T47D (cell line): ENCODE measurements at regions not wholly inside any gene's neighbourhood (a gene's known extent, or its start where the extent isn't known, plus 50 kb on each side); places are given as distances from the start of the nearest gene placed in this dataset.
"Not testable (repeated sequence)": the region's sequence is repeated elsewhere in the genome, so short reads cannot be mapped to it uniquely, and the experiment has no call there.

Source experiments
- DNase-seq, 2 experiments: peaks; one replicate each; pipeline versions ENCODE4 v3.0.0 to v3.0.0-alpha.2; 2011 to 2012; ENCODE audit warnings: low read depth in 1 of 2, low spot score in 1 of 2
- JUND ChIP-seq: IDR thresholded peaks from 2 replicates; pipeline ENCODE4 v1.6.1; 2012; ENCODE audit warnings: low read depth
- in situ Hi-C: cut with HindIII; loops from 2 replicates; pipeline ENCODE4 v1.10.0; 2016; ENCODE audit warnings: low sequenced_read_pairs, low pct_unique_long_range_greater_than_20kb

DNA sequence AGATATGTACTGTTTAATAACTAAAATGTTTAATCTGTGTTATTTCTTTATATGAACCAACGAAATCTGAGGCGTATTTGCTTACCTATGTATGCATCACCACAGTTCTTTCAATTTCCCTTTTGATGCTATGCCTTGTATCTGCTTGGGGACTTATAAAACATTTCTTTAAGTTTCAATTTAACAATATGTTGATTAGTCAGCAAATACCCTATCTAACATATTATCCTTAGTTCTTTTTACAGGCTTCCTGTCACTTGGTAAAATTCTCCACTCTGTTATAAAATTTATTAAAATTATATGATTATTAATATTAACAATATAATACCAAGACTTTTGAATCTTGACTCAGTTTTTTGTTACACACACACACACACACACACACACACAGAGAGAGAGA lies 174.3 kb downstream of the CPS1 start:
- DNase-seq, result no peak
- TF ChIP-seq JUND, result no peak
- in situ Hi-C loops, result no loop called here

DNA sequence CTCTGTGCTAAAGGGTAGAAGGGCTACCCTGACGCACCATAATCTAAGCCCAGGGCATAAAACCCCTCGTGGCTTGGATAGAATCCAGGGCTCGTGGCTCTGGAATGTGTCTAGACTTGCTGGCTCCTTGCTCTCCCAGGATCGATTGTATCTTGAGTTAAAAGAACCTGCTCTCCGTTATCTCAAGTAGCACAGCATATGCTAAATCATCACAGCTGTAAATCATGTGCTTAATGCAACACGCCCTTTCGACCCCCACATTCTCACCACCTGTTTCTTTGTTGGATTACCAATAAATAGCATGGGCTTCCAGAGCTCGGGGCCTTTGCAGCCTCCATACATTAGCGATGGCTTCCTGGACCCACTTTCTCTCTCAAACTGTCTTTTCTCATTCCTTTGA lies 190.4 kb downstream of the CPS1 start:
- in situ Hi-C loops, DNase-seq: not testable (repeated sequence)

DNA sequence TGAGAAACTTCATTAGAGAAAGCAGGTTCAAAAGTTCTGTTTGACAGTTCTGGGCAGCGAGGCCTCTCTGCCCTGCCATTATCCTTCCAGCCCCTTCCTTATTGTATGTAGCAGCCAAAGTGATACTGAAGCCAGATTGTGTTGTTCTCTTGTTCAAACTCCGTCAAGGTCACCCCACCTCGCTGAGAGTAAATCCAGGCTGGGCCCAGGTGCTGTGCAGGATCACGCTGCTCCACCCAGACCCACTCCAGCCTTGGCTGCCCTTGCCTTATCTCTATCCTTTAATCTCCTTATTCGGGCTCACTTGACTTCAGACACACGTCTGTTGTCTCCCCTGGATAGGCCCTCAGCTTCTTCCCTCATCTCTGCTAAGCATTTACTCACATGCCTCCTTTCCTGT lies 196.1 kb downstream of the CPS1 start:
- DNase-seq, result no peak
- in situ Hi-C loops, result no loop called here
- no peak for TF ChIP-seq JUND

GRCh38 chr2:210753386-210753785 lies 197.0 kb downstream of the CPS1 start:
- DNase-seq, result no peak
- in situ Hi-C loops, result no loop called here
- TF ChIP-seq JUND, result no peak

DNA sequence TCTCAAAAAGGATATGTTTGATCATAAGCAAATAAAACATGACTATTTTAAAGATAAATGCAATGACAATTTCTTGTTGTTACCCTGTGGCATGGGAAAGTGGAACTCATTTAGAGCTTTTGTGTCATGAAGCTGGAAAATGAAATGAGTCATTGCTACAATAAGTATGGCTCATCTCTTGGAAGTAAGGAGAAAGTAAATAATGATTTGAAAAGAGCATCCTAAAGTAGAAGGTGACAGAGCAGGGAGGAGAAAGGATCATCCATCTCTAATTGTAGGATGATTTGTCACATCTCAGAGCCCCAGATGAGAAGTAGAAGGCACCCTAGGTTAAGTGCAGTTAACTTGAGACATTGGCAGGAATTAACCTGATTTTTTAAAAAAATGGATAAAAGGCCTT lies 200.5 kb downstream of the CPS1 start:
- no peak for TF ChIP-seq JUND
- in situ Hi-C loops, result no loop called here
- DNase-seq, result no peak

DNA sequence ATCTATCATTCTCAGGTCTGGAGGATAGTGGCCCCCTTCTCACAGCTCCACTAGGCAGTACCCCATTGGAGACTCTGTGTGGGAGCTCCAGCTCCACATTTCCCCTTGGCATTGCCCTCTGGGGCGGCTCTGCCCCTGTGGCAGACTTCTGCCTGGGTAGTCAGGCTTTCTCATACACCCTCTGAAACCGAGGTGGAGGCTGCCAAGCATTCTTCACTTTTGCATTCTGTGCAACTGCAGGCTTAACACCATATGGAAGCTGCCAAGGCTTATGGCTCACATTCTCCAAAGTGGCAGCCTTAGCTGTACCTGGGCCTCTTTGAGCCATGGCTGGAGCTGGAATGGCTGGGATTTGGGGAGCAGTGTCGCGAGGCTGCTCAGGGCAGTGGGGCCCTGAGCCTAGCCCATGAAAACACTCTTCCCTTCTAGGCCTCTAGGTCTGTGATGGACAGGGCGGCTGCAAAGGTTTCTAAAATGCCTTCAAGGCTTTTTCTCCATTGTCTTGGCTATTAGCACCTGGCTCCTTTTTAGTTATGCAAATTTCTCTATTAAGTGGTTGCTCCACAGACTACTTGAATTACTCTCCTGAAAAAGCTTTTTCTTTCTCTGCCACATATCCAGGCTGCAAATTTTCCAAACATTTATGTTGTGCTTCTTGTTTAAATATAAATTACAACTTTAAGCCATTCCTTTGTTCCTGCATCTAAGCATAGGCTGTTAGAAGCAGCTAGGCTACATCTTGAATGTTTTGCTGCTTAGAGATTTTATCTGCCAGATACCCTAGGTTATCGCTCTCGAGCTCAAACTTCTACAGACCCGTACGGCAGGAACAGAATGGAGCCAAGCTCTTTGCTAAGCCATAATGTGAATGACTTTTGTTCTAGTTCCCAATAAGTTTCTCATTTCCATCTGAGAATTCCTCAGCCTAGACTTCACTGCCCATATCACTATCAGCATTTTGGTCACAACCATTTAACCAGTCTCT lies 206.5 kb downstream of the CPS1 start:
- in situ Hi-C loops, result no loop called here
- no peak for DNase-seq
- no peak for TF ChIP-seq JUND

- DNase-seq, result no peak
- no peak for TF ChIP-seq JUND
- in situ Hi-C loops, result no loop called here
Measured at GRCh38 chr2:210768329-210768910, 212.0 kb downstream of the CPS1 start.

DNA sequence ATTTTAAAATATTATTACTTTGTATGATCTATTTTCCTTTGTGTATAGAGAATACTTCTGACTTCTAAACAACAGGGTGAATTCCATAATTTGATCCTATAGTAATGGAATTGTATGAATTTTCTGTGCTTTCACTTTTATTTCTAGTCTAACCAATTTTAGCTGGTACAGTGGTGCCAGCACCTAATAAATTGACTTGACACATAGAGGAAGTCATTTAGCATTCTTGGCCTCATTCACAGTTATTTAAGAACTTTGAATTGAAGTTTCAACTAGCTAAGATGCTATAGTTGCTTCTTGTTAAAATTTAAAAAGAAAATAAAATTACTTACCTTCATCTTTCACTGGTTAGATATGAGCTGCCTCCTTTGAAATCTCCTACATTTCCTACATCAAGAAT lies 220.4 kb downstream of the CPS1 start:
- TF ChIP-seq JUND, result no peak
- no peak for DNase-seq
- in situ Hi-C loops, result no loop called here

- no peak for DNase-seq
- in situ Hi-C loops, result no loop called here
- no peak for TF ChIP-seq JUND
Measured at GRCh38 chr2:210782222-210782621, 225.8 kb downstream of the CPS1 start.

DNA sequence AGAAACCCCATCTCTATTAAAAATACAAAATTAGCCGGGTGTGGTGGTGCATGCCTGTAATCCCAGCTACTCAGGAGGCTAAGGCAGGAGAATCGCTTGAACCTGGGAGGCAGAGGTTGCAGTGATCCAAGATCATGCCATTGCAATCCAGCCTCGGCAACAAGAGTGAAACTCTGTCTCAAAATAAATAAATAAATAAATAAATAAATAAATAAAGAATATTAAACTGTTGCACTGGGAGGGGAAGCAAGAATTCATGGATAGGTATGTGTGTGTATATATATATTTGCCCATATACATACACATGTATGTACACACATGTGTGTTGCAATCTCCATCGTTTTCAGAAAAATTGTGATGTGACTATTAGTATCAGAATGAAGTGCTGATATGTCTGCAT lies 231.4 kb downstream of the CPS1 start:
- in situ Hi-C loops, DNase-seq: not testable (repeated sequence)

DNA sequence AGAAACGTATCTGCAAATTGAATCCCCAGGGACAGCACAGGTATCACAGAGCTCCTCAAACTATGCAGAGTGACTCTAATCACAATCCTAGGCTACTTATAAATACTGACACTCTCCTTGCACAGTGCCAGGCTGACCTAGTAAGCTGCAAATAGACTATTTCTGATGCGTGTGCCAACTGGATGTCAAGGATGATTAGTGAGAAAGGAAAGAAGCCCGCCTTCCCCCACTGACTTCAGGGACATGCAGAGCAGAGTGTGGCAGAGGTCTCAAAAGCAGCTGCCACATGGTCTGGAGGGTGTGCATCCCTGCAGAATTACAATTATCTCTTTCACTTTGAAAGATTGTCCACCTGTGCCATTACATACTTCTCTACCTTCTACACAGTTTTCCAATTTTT lies 235.6 kb downstream of the CPS1 start:
- TF ChIP-seq JUND, result no peak
- in situ Hi-C loops, result no loop called here
- no peak for DNase-seq

- TF ChIP-seq JUND, result no peak
- DNase-seq, result no peak
Measured at GRCh38 chr2:210795506-210795905, 239.1 kb downstream of the CPS1 start.

DNA sequence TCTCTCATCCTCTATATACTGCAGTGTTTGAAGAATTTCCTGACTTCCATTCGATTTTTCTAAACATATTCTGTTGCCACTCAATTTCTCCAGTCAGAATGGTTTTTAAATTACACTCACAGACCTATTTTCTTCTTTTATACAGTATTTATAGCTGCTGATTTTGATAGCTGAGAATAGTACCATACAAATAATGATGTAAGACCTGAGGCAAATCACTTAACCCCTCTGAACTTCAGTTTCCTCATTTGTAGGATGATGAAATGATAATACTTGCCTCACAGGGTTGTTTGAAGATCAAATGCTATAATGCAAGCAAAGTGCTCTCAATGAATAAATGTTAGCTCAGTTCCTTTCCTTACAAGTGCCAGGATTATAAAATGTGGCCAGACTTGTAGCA lies 241.8 kb downstream of the CPS1 start:
- in situ Hi-C loops, result no loop called here
- DNase-seq, result no peak
- TF ChIP-seq JUND, result no peak

More at GRCh38 chr2:210795506-210795905, 239.1 kb downstream of the CPS1 start:
- in situ Hi-C loops, result no loop called here
